ENCODE measurements at regions not wholly inside any gene's neighbourhood (a gene's known extent, or its start where the extent isn't known, plus 50 kb on each side); places are given as distances from the start of the nearest gene placed in this dataset.

GRCh38 chr1:209434066-209434465 lies 149.4 kb upstream of the CAMK1G start:
- Histone ChIP-seq H3K4me3 (no peak overlapping the region), H3K36me3 (no peaks in the 10 kb centered on the region), H3K4me1 (no peaks in the 10 kb centered on the region), H3K27me3 (peaks cover 0 to 16% of the 10 kb centered on the region in 2 donors), H3K27ac (no peak overlapping the region), H3K9me3 (no peaks in the 10 kb centered on the region)
- intact Hi-C loops (cut with DNase I) = no loop called here
- ATAC-seq (no peak), DNase-seq (no peak)
- TF ChIP-seq CTCF (IDR thresholded peaks at IDR 0.05) = no peak

- intact Hi-C loops (cut with DNase I) = no loop called here
- no peak for DNase-seq
- TF ChIP-seq CTCF (IDR thresholded peaks at IDR 0.05) = no peak
These were observed 148.8 kb upstream of the CAMK1G start for GRCh38 chr1:209434631-209435217.

GRCh38 chr1:209435654-209436566 lies 147.6 kb upstream of the CAMK1G start:
- peak; percentile 94 for ATAC-seq
- intact Hi-C loops (cut with DNase I) = no loop called here
- H3K27me3 ChIP-seq = peaks cover 0 to 9% of the 10 kb centered on the region in 2 donors
- H3K27ac ChIP-seq = no peak overlapping the region
- peak; percentile 58 to 61 for TF ChIP-seq CTCF (IDR thresholded peaks at IDR 0.05)
- H3K36me3 ChIP-seq = no peaks in the 10 kb centered on the region
- DNase-seq = peak in 2 of 4 donors; percentile 56 to 69
- no peak overlapping the region for H3K4me3 ChIP-seq
- no peaks in the 10 kb centered on the region for H3K9me3 ChIP-seq
- H3K4me1 ChIP-seq = no peaks in the 10 kb centered on the region

More at GRCh38 chr1:209434631-209435217, 148.8 kb upstream of the CAMK1G start:
- ATAC-seq = no peak
- Histone ChIP-seq H3K27ac (no peak overlapping the region), H3K9me3 (no peaks in the 10 kb centered on the region), H3K4me3 (no peak overlapping the region), H3K36me3 (no peaks in the 10 kb centered on the region), H3K27me3 (peaks cover 0 to 16% of the 10 kb centered on the region in 2 donors), H3K4me1 (no peaks in the 10 kb centered on the region)

GRCh38 chr1:209439828-209440227 lies 143.7 kb upstream of the CAMK1G start:
- Histone ChIP-seq H3K4me3 (no peak overlapping the region), H3K36me3 (no peaks in the 10 kb centered on the region), H3K9me3 (no peaks in the 10 kb centered on the region), H3K4me1 (no peaks in the 10 kb centered on the region), H3K27me3 (no peaks in the 10 kb centered on the region), H3K27ac (no peak overlapping the region)
- DNase-seq = no peak
- no peak for TF ChIP-seq CTCF (IDR thresholded peaks at IDR 0.05)
- ATAC-seq = no peak
- intact Hi-C loops (cut with DNase I) = no loop called here

- no peak for DNase-seq
- Histone ChIP-seq H3K27me3 (no peaks in the 10 kb centered on the region), H3K9me3 (no peaks in the 10 kb centered on the region), H3K4me3 (no peak overlapping the region), H3K4me1 (no peaks in the 10 kb centered on the region), H3K36me3 (no peaks in the 10 kb centered on the region), H3K27ac (no peak overlapping the region)
- no peak for TF ChIP-seq CTCF (IDR thresholded peaks at IDR 0.05)
- intact Hi-C loops (cut with DNase I) = no loop called here
- no peak for ATAC-seq
These were observed 140.1 kb upstream of the CAMK1G start for GRCh38 chr1:209443361-209443931.

Data from left lung (tissue), 4 donors.